ENCODE measurements at regions not wholly inside any gene's neighbourhood (a gene's known extent, or its start where the extent isn't known, plus 50 kb on each side); places are given as distances from the start of the nearest gene placed in this dataset.

DNA sequence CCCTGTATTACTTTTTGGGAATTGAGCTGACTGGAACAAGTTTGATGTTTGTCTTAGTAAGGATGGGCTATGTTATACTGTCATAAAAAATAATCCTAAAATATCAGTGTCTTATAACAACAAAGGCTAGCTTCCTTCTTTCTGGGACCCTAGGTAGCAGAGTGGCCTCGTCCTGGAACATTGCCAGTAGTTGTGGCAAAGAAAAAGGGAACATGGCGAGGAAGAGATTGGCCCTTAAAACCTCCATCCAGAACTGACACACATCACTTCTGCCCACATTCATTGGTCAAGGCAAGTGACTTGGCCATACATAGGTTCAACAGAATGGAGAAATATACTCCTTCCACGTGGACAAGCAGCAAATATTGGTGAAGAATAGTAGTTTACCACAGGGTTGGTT, 287.9 kb downstream of the PPP1R2C start:
- no peak for TF ChIP-seq JUND (IDR thresholded peaks at IDR 0.05; ENCODE audit: low read depth)
- in situ Hi-C loops (cut with HindIII; ENCODE audit: low pct_unique_long_range_greater_than_20kb, low sequenced_read_pairs): no loop called here
- no peak for DNase-seq (ENCODE audit: low read depth in 1 of 2, low spot score in 1 of 2)

DNA sequence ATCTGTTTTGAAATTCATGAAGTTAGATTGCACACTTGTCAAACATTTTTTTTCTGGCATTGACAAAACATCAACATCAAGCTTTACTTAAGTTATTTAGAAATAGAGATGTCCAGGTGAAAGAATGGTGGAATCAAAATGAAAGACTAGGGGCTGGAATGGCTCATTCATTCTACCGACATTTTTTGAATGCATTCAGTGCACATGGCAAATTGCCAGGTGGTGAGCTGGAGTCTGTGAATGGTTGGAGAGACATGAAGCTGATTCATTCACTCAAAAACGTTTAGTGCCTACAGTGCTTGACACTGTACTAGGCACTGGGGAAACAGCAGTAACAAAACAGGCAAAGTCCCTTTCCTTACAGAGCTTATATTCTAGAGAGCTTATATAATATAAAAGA, 292.4 kb downstream of the PPP1R2C start:
- no peak for TF ChIP-seq JUND (IDR thresholded peaks at IDR 0.05; ENCODE audit: low read depth)
- no peak for DNase-seq (ENCODE audit: low read depth in 1 of 2, low spot score in 1 of 2)
- in situ Hi-C loops (cut with HindIII; ENCODE audit: low pct_unique_long_range_greater_than_20kb, low sequenced_read_pairs): no loop called here

DNA sequence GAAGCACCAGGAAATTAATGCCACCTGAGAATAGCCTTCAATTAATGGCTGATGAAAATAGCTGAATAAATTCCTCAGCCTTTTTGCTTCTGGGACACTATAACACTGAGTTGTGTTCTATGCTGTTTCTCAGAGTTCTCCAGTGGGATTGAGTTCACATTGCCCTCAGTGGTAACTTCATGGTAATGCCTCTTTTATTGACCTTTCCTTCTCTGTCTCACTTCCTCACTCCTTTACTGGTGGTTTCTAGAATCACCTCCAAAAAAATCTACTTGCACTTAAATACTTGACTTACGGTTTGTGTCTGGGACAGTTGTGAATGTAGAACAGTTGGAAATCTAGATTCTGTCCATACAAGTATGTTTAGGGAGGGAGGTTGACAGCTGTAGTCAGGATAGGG, 293.7 kb downstream of the PPP1R2C start:
- no peak for TF ChIP-seq JUND (IDR thresholded peaks at IDR 0.05; ENCODE audit: low read depth)
- DNase-seq (ENCODE audit: low read depth in 1 of 2, low spot score in 1 of 2): no peak
- in situ Hi-C loops (cut with HindIII; ENCODE audit: low pct_unique_long_range_greater_than_20kb, low sequenced_read_pairs): no loop called here

DNA sequence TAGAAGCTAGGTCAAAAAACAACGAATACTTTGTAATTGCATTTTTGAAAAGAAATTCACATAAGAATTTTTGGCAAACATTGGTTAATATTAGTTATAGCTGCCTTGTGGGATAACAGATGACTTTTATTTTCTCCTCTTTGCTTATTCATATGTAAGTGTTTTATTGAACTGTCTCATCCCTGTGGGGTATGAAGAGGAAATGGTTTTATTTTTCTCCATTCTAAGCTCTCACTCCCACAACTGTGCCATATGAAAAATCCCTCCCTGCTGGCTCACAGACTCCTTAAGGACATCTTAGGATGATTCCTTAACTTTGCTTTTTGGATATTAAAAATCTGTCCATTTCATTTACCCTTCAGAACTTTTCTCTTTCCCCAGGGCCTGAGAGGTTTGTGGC, 300.6 kb downstream of the PPP1R2C start:
- DNase-seq (ENCODE audit: low read depth in 1 of 2, low spot score in 1 of 2): no peak
- no peak for TF ChIP-seq JUND (IDR thresholded peaks at IDR 0.05; ENCODE audit: low read depth)
- in situ Hi-C loops (cut with HindIII; ENCODE audit: low pct_unique_long_range_greater_than_20kb, low sequenced_read_pairs): no loop called here

DNA sequence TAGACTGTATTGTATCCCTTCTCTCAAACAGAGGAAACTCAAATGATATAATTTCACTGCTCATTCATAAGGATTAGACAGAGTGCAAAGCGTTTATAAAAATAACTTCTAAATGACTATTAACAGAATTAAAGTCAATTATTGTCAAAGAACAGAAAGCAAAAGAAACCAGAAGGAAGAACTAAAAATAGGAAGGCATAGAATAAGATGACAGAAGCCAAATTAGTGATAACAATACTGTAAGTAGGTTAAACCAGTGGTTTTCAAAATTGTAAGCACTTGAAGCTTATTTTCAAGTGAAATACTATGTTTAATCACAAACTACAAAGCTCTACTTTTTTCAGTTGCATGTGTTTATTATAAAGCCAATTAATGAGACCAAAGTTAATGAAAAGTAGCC, 305.2 kb downstream of the PPP1R2C start:
- no peak for TF ChIP-seq JUND (IDR thresholded peaks at IDR 0.05; ENCODE audit: low read depth)
- no peak for DNase-seq (ENCODE audit: low read depth in 1 of 2, low spot score in 1 of 2)
- in situ Hi-C loops (cut with HindIII; ENCODE audit: low pct_unique_long_range_greater_than_20kb, low sequenced_read_pairs): no loop called here

DNA sequence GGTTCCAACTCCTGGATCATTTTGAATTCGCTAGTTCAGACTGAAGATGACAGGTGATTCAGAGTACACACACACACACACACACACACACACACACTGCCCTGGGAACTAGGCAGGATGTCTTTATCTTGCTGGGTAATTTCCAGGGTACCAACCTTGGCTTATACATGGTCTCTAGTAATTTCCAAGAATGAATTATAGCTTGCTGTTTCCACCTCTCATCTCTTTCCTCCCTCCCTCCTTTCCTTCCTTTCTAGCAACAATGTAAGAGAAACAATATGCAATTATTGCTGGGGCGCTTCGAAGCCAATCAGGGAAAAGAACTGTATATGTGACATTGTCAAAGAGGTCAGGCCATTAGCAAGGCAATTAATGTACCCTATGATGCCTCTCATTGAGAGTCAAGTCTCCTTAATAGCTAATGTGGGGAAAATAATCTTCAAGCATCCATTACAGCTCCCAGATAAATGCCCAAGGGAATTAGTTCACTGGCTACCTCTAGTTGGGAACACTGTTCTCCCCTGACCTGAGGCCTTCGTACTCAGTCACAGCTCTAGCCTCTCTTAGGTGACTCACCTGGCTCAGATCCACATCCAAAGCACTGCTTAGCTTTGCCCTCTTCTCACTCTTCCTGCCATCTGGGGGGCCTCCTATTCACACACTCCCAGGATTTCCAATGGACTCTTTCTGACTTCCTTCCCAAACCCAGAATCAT, 311.5 kb downstream of the PPP1R2C start:
- in situ Hi-C loops (cut with HindIII; ENCODE audit: low pct_unique_long_range_greater_than_20kb, low sequenced_read_pairs): no loop called here
- TF ChIP-seq JUND (IDR thresholded peaks at IDR 0.05; ENCODE audit: low read depth): no peak
- DNase-seq (ENCODE audit: low read depth in 1 of 2, low spot score in 1 of 2): no peak

DNA sequence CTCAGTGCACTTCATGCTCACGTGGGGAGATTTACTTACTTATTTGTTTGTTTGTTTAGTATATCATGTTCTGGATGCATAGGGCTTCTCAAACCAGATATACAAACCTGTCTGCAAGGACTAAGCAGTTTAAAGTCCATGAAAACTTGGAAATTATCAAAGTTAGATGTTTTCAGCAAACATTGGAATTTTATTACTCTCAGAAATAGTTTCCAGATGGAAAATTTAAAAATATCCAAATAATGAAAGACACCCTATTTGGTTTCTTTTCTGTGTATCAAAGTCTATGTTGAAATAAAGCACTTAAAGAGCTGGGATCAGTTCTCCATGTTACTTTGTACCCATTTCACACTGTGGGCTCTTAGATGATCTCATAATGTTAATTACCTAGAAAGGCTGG, 312.1 kb downstream of the PPP1R2C start:
- no peak for DNase-seq (ENCODE audit: low read depth in 1 of 2, low spot score in 1 of 2)
- in situ Hi-C loops (cut with HindIII; ENCODE audit: low pct_unique_long_range_greater_than_20kb, low sequenced_read_pairs): no loop called here
- no peak for TF ChIP-seq JUND (IDR thresholded peaks at IDR 0.05; ENCODE audit: low read depth)

DNA sequence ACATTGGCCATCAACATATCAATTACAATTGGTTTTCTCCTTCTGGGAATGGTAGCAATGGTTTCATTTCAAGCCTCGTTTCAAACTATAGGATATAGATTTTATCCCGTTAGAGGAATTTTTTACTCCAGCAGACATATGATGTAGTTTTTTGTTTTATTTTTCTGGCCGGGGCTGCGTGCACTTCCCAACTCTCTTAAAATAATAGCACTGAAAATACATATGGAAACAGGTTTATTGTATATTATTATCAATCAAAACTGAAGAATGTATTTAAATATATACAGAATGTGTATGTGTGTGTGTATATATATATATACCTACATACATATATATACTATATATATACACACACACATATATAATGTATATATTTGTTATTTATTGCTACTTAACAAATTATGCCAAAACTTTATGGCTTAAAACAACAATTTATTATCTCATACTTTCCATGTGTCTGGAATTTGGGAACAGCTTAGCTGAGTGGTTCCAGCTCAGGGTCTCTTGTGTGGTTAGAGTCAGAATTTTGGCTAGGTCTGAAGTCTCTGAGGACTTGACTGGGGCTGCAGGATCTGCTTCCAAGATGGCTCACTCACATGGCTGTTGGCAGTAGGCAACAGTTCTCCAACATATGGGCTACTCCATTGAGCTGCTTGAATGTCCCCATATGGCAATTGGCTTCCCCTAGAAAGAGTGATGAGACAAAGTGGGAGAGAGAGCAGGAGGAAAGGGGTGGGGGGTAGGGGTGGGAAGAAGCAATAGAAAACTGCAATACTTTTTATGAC, 314.1 kb downstream of the PPP1R2C start:
- no peak for DNase-seq (ENCODE audit: low read depth in 1 of 2, low spot score in 1 of 2)
- TF ChIP-seq JUND (IDR thresholded peaks at IDR 0.05; ENCODE audit: low read depth): no peak
- in situ Hi-C loops (cut with HindIII; ENCODE audit: low pct_unique_long_range_greater_than_20kb, low sequenced_read_pairs): no loop called here

DNA sequence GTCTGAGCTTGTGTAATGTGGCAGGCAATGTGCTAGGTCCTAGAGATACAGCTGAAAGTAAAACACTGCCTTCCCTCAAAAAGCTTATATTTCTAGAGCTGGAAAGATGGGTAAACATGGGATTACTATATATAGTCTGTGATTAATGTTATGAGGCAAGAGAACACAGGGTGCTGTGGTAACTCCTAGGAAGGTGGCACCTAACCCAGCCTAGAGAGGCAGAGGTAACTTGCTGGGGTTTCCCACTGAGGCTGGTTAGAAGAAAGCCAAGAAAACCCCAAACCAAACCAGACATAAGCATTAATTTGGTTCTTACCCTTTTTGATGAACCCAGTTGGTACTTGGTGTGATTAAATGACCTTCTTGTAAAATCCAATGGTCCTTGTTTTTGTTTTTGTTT, 315.0 kb downstream of the PPP1R2C start:
- in situ Hi-C loops (cut with HindIII; ENCODE audit: low pct_unique_long_range_greater_than_20kb, low sequenced_read_pairs): no loop called here
- no peak for DNase-seq (ENCODE audit: low read depth in 1 of 2, low spot score in 1 of 2)
- TF ChIP-seq JUND (IDR thresholded peaks at IDR 0.05; ENCODE audit: low read depth): no peak

DNA sequence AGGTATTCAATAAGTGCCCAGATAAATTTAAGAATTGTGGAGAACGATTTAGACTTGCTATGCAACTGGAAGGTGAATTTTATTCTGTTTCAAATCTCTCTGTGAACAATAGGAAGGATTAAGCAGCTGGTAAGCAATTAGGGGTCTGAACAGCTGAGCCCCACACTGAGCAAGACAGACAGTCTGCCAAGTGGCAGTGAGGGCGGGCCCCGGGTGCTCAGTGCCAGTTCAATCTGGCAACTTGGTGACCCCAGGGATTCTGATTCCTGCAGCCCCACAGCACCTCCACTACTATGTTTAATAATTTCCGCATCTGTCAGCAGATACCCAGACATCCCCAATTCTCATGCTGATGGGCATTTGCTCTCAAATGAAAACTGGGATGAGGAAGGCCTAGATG, 317.3 kb downstream of the PPP1R2C start:
- no peak for TF ChIP-seq JUND (IDR thresholded peaks at IDR 0.05; ENCODE audit: low read depth)
- no peak for DNase-seq (ENCODE audit: low read depth in 1 of 2, low spot score in 1 of 2)
- in situ Hi-C loops (cut with HindIII; ENCODE audit: low pct_unique_long_range_greater_than_20kb, low sequenced_read_pairs): no loop called here

DNA sequence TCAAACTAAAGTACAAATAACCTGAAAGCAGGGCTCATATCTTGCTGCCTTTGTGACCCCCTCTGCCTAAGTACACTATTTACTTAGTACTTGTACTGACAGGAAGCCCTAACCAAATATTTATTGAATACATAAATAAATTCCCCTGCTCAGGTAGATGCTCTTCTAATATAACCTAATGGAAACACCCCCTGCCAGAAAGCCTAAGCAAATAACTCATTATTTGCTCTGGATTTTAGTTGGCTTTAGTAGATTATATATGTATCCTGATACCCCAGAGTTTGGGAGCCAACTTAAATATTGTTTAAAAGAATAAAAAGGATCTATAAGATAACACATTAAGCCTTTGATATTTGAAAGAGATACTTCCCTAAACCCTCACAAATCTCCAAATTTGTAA, 318.2 kb downstream of the PPP1R2C start:
- in situ Hi-C loops (cut with HindIII; ENCODE audit: low pct_unique_long_range_greater_than_20kb, low sequenced_read_pairs): no loop called here
- DNase-seq (ENCODE audit: low read depth in 1 of 2, low spot score in 1 of 2): no peak
- TF ChIP-seq JUND (IDR thresholded peaks at IDR 0.05; ENCODE audit: low read depth): no peak

DNA sequence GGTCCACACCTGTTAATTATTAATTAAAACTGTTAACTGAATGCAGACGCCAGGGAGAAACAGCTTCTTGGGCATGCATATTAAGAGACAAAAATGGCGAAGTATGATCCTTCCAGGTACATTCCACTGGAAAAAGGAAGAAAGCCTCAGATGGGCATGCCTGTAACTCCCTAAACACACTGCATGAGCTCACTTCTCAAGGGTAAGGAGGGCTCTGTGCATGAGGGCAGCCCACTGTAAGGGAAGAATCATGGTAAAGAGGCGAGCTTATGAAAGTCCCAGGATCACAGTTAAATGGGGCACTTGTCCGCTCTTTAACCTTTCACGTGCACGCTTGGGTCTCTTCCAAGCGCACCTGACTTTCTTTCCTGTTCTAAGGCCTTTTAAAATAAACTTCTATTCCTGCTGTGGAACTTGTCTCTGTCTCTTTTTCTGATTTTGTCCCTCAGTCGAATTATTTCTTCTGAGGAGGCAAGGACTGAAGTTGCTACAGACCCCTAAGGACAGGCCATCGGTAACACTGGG, 321.7 kb downstream of the PPP1R2C start:
- no peak for TF ChIP-seq JUND (IDR thresholded peaks at IDR 0.05; ENCODE audit: low read depth)
- in situ Hi-C loops (cut with HindIII; ENCODE audit: low pct_unique_long_range_greater_than_20kb, low sequenced_read_pairs): no loop called here
- no peak for DNase-seq (ENCODE audit: low read depth in 1 of 2, low spot score in 1 of 2)

DNA sequence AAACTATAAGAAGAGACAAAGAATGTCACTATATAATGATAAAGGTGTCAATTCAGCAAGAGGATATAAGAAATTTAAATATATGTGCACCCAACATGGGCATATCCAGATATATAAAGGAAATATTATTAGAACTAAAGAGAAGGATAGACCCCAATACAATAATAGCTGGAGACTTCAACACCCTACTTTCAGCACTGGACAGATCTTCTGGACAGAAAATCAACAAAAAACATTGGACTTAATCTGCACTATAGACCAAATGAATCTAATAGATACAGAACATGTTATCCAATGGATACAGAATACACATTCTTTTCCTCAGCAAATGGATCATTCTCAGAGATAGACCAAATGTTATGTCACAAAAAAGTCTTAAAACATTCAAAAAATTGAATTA, 327.7 kb downstream of the PPP1R2C start:
- in situ Hi-C loops (cut with HindIII; ENCODE audit: low pct_unique_long_range_greater_than_20kb, low sequenced_read_pairs): no loop called here
- DNase-seq (ENCODE audit: low read depth in 1 of 2, low spot score in 1 of 2): no peak
- no peak for TF ChIP-seq JUND (IDR thresholded peaks at IDR 0.05; ENCODE audit: low read depth)
